ENCODE measurements at regions not wholly inside any gene's neighbourhood (a gene's known extent, or its start where the extent isn't known, plus 50 kb on each side); places are given as distances from the start of the nearest gene placed in this dataset.
"Not testable (repeated sequence)": the region's sequence is repeated elsewhere in the genome, so short reads cannot be mapped to it uniquely, and the experiment has no call there.

DNA sequence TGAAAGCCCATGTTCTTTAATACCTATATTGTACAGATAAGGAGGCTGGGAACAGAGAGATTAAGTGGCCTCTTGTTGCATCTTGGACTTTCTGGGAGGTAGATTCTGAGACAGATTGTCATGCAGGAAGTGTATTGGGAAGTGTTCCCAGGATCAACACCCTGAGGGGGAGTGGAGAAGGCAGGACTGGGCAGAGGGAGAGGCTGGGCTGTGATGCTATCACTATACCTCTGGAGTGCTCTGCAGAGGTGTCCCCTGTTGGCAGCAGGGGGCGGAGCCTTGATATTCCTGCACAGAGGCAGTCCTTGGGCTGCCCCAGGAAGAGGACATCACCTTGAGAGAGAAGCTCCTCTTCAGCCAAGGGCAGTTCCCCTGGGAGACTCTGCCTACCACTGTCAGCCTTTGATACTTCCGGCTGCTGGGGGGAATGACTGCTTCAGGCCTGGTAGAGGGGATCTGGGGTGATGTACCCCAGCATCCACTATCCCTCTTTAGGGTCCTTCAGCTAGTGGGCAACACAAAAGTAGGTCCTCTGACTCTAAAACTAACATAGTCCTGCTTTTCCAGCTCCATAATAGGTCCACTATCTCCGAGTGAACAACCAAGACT is 97.4 kb upstream of the RNU6-1 start (continued):
- no peak for TF ChIP-seq AR (CRISPR knock-in tag; IDR thresholded peaks at IDR 0.05)
- TF ChIP-seq CREM (CRISPR knock-in tag; IDR thresholded peaks at IDR 0.05), result no peak
- TF ChIP-seq NR1H2 (CRISPR knock-in tag; IDR thresholded peaks at IDR 0.05), result no peak
- TF ChIP-seq ZNF671 (CRISPR knock-in tag; IDR thresholded peaks at IDR 0.05), result no peak
- no peak for TF ChIP-seq NFE2L1 (CRISPR knock-in tag; IDR thresholded peaks at IDR 0.05)
- no peak for TF ChIP-seq ELF4 (CRISPR knock-in tag; IDR thresholded peaks at IDR 0.05; ENCODE audit: low read depth)
- TF ChIP-seq SOX15 (CRISPR knock-in tag; IDR thresholded peaks at IDR 0.05), result no peak
- no peak for TF ChIP-seq GRHL2 (CRISPR knock-in tag; IDR thresholded peaks at IDR 0.05; ENCODE audit: insufficient replicate concordance, severe bottlenecking)
- no peak for TF ChIP-seq ZNF423 (CRISPR knock-in tag; IDR thresholded peaks at IDR 0.05)

- H3K9me3 Mint-ChIP-seq; H3K36me3 Mint-ChIP-seq; ATAC-seq; DNase-seq (ENCODE audit: low spot score); POLR2A ChIA-PET; H3K27me3 Mint-ChIP-seq (ENCODE audit: low read depth); H3K27ac Mint-ChIP-seq; H3K4me3 Mint-ChIP-seq; CTCF ChIA-PET: not testable (repeated sequence)
- peaks cover 19% of the 10 kb centered on the region for H3K4me1 Mint-ChIP-seq
Observed at GRCh38 chr15:67939179-67939578, 99.3 kb upstream of the RNU6-1 start.

- H3K27me3 Mint-ChIP-seq (ENCODE audit: low read depth); CTCF ChIA-PET; DNase-seq (ENCODE audit: low spot score); H3K4me3 Mint-ChIP-seq; H3K9me3 Mint-ChIP-seq; H3K36me3 Mint-ChIP-seq; H3K27ac Mint-ChIP-seq; ATAC-seq; POLR2A ChIA-PET: not testable (repeated sequence)
- H3K4me1 Mint-ChIP-seq, result peaks cover 19% of the 10 kb centered on the region
Observed at GRCh38 chr15:67939588-67940323, 99.9 kb upstream of the RNU6-1 start.

DNA sequence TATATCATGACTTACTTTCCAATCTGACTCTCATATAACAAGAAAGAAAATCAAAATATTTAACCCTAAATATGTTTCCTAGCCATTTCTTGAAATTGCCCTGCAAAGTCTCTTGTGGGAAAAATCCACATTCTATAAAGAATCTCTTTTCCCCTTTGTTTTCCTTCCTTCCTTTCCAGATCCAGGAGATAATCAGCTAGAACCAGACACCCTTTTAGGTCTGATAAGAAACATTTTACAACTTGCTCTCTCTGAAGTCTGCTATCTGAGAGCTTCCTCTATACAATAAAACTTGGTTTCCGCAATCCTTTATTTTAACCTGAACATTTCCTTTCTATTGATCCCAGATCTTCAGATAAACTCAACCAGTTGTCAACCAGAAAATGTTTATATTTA is 100.5 kb upstream of the RNU6-1 start:
- peaks cover 1% of the 10 kb centered on the region for H3K27me3 Mint-ChIP-seq (ENCODE audit: low read depth)
- H3K4me3 Mint-ChIP-seq, result no peak overlapping the region
- ChIA-PET POLR2A (no interaction called here), CTCF (no interaction called here)
- TF ChIP-seq ETV6 (CRISPR knock-in tag; IDR thresholded peaks at IDR 0.05), result no peak
- TF ChIP-seq SMAD3 (CRISPR knock-in tag; IDR thresholded peaks at IDR 0.05; ENCODE audit: borderline replicate concordance), result no peak
- H3K4me1 Mint-ChIP-seq, result peaks cover 22% of the 10 kb centered on the region
- no peak for DNase-seq (ENCODE audit: low spot score)
- no peak for ATAC-seq
- no peaks in the 10 kb centered on the region for H3K36me3 Mint-ChIP-seq
- no peaks in the 10 kb centered on the region for H3K9me3 Mint-ChIP-seq
- no peak overlapping the region for H3K27ac Mint-ChIP-seq

DNA sequence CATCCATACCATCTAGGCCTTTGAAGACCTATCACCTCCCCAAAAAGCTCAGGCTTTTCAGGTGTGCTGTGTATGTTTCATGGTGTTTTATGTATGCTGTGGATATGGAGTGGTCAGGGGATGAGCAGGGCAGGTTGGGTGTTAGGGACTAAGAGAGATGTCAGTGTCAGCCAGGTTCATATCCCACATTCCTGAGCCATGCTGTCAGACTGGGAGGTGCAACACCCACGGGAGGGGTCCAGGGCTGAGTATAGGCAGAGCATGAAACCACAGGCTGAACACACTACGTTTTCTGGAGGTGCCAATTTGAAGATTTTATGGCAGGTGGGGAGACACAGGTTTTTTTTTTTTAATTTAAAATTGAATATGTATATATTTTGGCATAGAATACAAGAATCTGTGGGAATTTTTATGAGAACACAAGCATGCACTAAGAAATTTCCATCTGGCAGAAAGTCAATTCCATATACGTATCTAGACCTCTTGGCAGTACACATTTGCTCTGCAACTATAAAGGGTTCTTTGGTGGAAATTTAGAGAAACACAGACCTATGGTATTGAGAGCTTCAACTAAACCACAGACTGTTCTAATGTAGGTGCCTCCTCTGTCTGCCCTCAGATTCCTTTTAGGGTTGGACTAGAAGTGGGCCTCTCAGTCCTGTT is 101.9 kb upstream of the RNU6-1 start:
- Mint-ChIP-seq H3K4me1 (peaks cover 35% of the 10 kb centered on the region), H3K4me3 (no peak overlapping the region)
- no peak for TF ChIP-seq ZNF281 (CRISPR knock-in tag; IDR thresholded peaks at IDR 0.05)
- no peak for TF ChIP-seq TEAD1 (CRISPR knock-in tag; IDR thresholded peaks at IDR 0.05)
- no peak for TF ChIP-seq RELA (CRISPR knock-in tag; IDR thresholded peaks at IDR 0.05; ENCODE audit: borderline replicate concordance)
- TF ChIP-seq GABPB1 (CRISPR knock-in tag; IDR thresholded peaks at IDR 0.05), result no peak
- no peak for TF ChIP-seq PREB (CRISPR knock-in tag; IDR thresholded peaks at IDR 0.05; ENCODE audit: borderline replicate concordance)
- TF ChIP-seq ATF2 (CRISPR knock-in tag; IDR thresholded peaks at IDR 0.05; ENCODE audit: borderline replicate concordance, low read depth), result no peak
- no peak for TF ChIP-seq ZBTB21 (CRISPR knock-in tag; IDR thresholded peaks at IDR 0.05; ENCODE audit: borderline replicate concordance)

More for the DNA sequence above, 101.9 kb upstream of the RNU6-1 start:
- ChIA-PET POLR2A (no interaction called here), CTCF (no interaction called here)
- Mint-ChIP-seq H3K27ac (no peak overlapping the region), H3K36me3 (no peaks in the 10 kb centered on the region), H3K9me3 (no peaks in the 10 kb centered on the region), H3K27me3 (ENCODE audit: low read depth) (peaks cover 6% of the 10 kb centered on the region)
- no peak for ATAC-seq
- DNase-seq (ENCODE audit: low spot score), result no peak

All from WTC11 (cell line).